Activated CD4-positive, alpha-beta T cell treated with anti-CD3 and anti-CD28 coated beads, Interleukin-2, Interleukin-6, amounts not matched to agents 100 ng/mL and 50 ng/mL, durations not matched to agents 16 hours and 8 hours (primary cell): ENCODE measurements at regions not wholly inside any gene's neighbourhood (a gene's known extent, or its start where the extent isn't known, plus 50 kb on each side); places are given as distances from the start of the nearest gene placed in this dataset.

Source experiments
- DNase-seq: peaks from one replicate; pipeline ENCODE4 v3.0.0-alpha.2; 2020

- DNase-seq, result no peak
These were observed 62.3 kb upstream of the ACSL3 start for GRCh38 chr2:222798528-222798927.

- no peak for DNase-seq
These were observed 61.4 kb upstream of the ACSL3 start for GRCh38 chr2:222799262-222799918.

- DNase-seq, result no peak
These were observed 58.2 kb upstream of the ACSL3 start for GRCh38 chr2:222802514-222803196.

- DNase-seq, result no peak
These were observed 56.5 kb upstream of the ACSL3 start for GRCh38 chr2:222804351-222804750.

- no peak for DNase-seq
These were observed 55.1 kb upstream of the ACSL3 start for GRCh38 chr2:222805591-222806304.

GRCh38 chr2:222806526-222807137 is 54.2 kb upstream of the ACSL3 start:
- DNase-seq, result no peak

GRCh38 chr2:222807431-222807830 is 53.4 kb upstream of the ACSL3 start:
- DNase-seq, result no peak

- no peak for DNase-seq
These were observed 51.3 kb upstream of the ACSL3 start for GRCh38 chr2:222809582-222809981.

GRCh38 chr2:222810044-222810443 is 50.8 kb upstream of the ACSL3 start:
- DNase-seq, result no peak
